ENCODE measurements at regions not wholly inside any gene's neighbourhood (a gene's known extent, or its start where the extent isn't known, plus 50 kb on each side); places are given as distances from the start of the nearest gene placed in this dataset.
A peak's percentile ranks its signal among the peaks of the same experiment; 100 is the strongest.

DNA sequence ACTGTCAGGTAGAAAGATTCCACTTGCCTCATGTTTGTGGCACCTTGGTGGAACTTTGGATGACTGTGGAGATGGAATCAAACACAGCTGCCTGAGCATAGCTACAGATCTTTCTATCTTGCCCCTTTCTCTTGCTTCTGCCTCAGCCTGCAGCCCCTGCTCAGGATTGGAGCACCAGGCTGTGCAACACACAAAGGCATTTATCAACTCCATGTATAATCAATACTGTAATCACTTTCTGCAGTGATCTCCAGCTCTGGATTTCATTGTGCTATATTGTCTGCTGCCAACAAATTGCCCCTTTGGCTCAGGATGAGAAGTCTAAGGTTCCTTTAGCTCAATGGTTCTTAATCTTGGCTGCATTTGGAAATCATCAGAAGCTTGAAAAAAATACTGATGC, 86.3 kb upstream of the PRPS1 start:
- in situ Hi-C loops (cut with HindIII; ENCODE audit: low pct_unique_long_range_greater_than_20kb, low sequenced_read_pairs) = no loop called here
- no peak for TF ChIP-seq JUND (IDR thresholded peaks at IDR 0.05; ENCODE audit: low read depth)
- DNase-seq (ENCODE audit: low read depth in 1 of 2, low spot score in 1 of 2) = no peak

DNA sequence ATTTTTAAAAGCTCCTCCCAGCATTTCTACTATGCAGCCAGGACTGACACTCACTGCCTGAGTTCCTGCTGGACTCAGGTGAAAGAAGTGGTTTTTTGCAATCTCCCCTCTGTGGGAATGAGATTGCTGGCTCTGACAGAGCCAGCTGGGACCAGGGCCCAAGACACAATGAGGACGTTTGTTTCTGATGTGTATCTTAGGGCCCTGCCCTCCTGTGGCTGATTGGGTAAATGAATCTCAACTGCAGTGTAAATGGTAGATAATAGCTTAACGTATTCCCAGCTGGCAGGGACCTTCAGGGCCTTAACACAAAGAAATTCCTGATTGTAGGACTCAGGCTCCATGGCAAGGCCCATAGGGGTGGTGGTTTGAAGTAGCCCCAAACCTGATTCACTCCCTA, 85.8 kb upstream of the PRPS1 start:
- in situ Hi-C loops (cut with HindIII; ENCODE audit: low pct_unique_long_range_greater_than_20kb, low sequenced_read_pairs) = no loop called here
- DNase-seq (ENCODE audit: low read depth in 1 of 2, low spot score in 1 of 2) = peak in 1 of 2 experiments; percentile 0
- TF ChIP-seq JUND (IDR thresholded peaks at IDR 0.05; ENCODE audit: low read depth) = no peak

DNA sequence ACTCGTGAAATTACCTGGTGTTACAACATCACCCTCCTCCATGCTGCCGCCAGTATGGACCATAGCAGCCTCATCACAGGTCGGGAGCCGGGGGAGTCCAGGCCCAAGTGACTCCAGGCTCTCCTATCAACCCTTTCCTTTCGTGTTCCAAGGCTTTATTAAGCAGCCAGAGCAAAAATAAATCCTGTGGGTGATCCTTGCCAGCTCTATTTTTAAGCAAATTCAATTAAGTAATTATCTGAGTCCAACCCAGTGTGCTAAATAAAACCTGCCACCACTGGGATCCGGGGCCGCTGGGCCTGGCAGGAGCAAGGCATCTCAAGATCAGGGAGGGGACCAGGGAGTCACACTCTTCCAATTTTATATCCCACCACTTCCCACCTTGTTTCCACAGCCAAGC, 80.7 kb upstream of the PRPS1 start:
- no peak for DNase-seq (ENCODE audit: low read depth in 1 of 2, low spot score in 1 of 2)
- TF ChIP-seq JUND (IDR thresholded peaks at IDR 0.05; ENCODE audit: low read depth) = no peak
- in situ Hi-C loops (cut with HindIII; ENCODE audit: low pct_unique_long_range_greater_than_20kb, low sequenced_read_pairs) = no loop called here

DNA sequence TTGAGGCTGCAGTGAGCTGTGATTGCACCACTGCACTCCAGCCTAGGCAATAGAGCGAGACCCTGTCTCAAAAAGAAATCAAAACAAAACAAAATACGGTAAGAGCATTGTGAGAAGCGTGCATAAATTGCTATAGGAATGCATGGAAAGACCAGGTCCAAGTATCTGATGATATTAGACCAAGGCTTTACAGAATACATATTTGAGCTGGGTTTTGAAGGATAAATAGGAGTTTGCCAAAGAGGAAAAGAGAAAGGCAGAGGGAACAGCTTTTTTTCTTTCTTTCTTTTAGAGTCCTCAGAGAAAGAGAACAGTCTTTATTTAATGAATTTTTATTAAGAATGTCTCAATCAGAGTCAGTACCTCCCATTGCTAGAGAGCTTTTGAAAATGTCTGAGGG, 79.5 kb upstream of the PRPS1 start:
- TF ChIP-seq JUND (IDR thresholded peaks at IDR 0.05; ENCODE audit: low read depth) = no peak
- in situ Hi-C loops (cut with HindIII; ENCODE audit: low pct_unique_long_range_greater_than_20kb, low sequenced_read_pairs) = no loop called here
- no peak for DNase-seq (ENCODE audit: low read depth in 1 of 2, low spot score in 1 of 2)

DNA sequence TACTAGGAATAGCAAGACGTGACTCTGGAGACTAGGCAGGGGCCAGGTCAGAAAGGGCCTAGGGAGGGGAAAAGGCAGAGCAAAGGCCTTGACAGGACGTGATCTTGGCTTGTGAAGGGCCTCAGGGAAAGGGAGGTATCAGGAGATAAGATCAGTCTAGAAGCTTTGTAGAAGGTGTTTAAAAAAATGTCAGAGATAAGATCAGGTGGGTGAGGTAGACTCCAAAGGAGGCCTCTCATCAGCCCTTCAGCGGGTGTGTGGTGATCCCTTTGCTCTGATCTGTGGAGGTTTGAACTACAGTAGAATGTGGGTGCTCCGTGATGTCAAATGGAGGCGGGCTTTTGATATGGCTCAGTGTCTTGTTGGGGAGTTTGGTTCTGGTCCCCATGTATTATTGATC, 78.8 kb upstream of the PRPS1 start:
- TF ChIP-seq JUND (IDR thresholded peaks at IDR 0.05; ENCODE audit: low read depth) = no peak
- in situ Hi-C loops (cut with HindIII; ENCODE audit: low pct_unique_long_range_greater_than_20kb, low sequenced_read_pairs) = no loop called here
- DNase-seq (ENCODE audit: low read depth in 1 of 2, low spot score in 1 of 2) = no peak

DNA sequence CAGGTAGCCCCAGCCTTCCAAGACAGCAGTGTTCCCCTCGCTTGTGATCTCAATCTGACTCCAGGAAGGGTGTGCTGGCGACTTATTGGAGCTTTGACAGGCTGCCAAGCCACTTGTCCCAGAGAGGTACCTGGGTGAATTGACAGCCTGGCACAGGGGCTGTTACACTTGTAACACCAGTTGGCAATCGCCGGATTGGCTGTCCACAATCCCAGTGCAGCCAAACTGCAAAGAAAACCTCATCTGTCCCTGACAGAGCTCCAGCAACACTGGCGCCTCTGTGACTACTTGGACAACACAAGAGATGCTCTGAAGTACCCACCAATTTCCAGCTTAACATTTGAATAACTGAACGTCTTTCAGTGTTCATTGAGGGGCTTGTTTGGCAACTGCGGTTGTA, 76.8 kb upstream of the PRPS1 start:
- no peak for DNase-seq (ENCODE audit: low read depth in 1 of 2, low spot score in 1 of 2)
- in situ Hi-C loops (cut with HindIII; ENCODE audit: low pct_unique_long_range_greater_than_20kb, low sequenced_read_pairs) = no loop called here
- no peak for TF ChIP-seq JUND (IDR thresholded peaks at IDR 0.05; ENCODE audit: low read depth)

DNA sequence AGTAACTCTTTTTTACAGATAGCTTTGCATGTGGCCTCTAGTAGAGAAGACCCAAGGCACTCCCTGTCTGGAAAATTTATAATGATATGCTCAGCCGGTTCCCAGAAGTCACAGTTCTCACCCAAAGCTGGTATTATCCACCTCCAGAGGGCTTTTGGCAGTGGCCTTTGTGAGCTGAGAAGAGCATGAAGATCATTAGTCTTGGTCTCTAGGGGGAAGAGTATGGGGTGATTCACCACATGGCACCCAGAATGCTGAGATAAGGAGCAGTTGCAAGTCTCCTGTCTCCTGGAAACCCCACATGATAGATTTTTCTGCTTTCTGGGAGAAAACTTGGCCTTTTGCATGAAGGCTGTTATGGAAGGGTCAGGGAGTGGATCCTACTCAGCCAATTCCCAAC, 75.4 kb upstream of the PRPS1 start:
- no peak for TF ChIP-seq JUND (IDR thresholded peaks at IDR 0.05; ENCODE audit: low read depth)
- DNase-seq (ENCODE audit: low read depth in 1 of 2, low spot score in 1 of 2) = no peak
- in situ Hi-C loops (cut with HindIII; ENCODE audit: low pct_unique_long_range_greater_than_20kb, low sequenced_read_pairs) = no loop called here

DNA sequence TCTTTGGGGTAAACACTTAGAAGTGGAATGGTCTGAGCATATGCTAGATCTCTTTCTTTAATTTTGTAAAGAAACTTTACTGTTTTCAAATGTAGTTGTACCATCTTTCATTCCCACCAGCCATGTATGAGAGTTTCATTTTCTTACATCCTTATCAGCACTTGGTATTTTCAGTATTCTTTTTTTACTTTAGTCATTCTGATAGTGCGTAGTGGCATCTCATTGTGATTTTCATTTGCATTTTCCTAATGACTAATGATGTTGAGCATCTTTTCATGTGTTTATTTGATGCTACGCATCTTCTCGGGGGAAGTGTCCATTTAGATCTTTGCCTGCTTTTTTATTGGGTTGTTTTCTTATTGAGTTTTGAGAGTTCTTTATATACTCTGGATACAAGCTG, 71.3 kb upstream of the PRPS1 start:
- no peak for TF ChIP-seq JUND (IDR thresholded peaks at IDR 0.05; ENCODE audit: low read depth)
- no peak for DNase-seq (ENCODE audit: low read depth in 1 of 2, low spot score in 1 of 2)
- in situ Hi-C loops (cut with HindIII; ENCODE audit: low pct_unique_long_range_greater_than_20kb, low sequenced_read_pairs) = no loop called here

DNA sequence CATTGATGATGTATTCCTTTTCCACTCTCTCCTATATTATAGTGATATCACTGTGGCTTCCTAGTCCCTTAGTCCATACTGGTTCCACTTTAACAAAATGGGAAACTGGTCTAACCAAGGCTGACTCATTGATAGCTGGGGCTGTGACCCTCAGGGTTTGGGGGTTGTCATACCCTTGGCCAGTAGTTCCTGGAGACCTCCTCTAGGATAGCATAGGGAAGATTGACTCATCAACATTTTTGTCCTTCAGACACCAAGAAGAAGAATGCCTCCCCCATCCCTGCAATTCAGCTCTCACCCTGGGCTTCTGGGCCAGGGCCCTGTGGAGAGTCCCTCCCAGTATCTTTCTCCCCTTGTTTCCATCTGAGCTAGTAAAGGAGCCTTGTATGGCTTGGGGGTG, 68.8 kb upstream of the PRPS1 start:
- DNase-seq (ENCODE audit: low read depth in 1 of 2, low spot score in 1 of 2) = no peak
- in situ Hi-C loops (cut with HindIII; ENCODE audit: low pct_unique_long_range_greater_than_20kb, low sequenced_read_pairs) = no loop called here

DNA sequence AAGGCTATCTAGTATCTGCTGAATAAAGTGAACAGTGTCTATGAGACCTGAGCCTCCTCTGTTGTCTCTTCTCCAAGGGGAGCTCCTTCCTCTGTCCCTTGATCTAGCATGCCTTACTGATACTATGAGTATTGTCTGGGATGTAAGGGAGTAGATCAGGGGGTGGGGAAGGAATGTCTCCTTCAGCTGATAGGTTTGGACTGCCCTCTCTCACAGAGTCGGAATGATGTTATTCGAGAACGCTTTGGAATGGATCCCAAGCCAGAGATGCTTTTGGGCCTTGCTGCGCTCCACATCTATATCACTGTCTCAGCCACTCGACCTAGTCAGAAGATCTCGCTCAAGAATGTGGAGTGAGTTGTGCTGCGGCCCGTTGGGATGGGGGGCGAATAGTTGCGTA, 68.3 kb upstream of the PRPS1 start:
- in situ Hi-C loops (cut with HindIII; ENCODE audit: low pct_unique_long_range_greater_than_20kb, low sequenced_read_pairs) = no loop called here
- no peak for TF ChIP-seq JUND (IDR thresholded peaks at IDR 0.05; ENCODE audit: low read depth)
- DNase-seq (ENCODE audit: low read depth in 1 of 2, low spot score in 1 of 2) = no peak

More for the DNA sequence above, 68.8 kb upstream of the PRPS1 start:
- TF ChIP-seq JUND (IDR thresholded peaks at IDR 0.05; ENCODE audit: low read depth) = no peak

DNA sequence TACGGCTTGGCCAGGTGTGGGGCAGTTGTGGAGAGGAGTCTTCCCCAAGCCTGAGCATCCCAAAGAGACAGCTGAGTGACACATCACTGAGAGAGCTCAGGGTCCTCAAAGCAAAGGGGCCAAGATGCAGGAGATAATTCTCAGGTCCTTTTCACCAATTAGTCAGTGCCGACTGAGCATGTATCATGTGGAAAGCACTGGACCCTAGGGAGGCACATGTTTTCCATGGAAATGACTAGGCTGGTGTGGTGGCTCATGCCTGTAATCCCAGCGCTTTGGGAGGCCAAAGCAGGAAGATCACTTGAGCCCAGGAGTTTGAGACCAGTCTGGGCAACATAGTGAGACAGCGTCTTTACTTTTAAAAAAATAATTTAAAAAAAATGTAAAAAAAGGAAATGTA, 67.3 kb upstream of the PRPS1 start:
- TF ChIP-seq JUND (IDR thresholded peaks at IDR 0.05; ENCODE audit: low read depth) = no peak
- DNase-seq (ENCODE audit: low read depth in 1 of 2, low spot score in 1 of 2) = no peak
- in situ Hi-C loops (cut with HindIII; ENCODE audit: low pct_unique_long_range_greater_than_20kb, low sequenced_read_pairs) = no loop called here

DNA sequence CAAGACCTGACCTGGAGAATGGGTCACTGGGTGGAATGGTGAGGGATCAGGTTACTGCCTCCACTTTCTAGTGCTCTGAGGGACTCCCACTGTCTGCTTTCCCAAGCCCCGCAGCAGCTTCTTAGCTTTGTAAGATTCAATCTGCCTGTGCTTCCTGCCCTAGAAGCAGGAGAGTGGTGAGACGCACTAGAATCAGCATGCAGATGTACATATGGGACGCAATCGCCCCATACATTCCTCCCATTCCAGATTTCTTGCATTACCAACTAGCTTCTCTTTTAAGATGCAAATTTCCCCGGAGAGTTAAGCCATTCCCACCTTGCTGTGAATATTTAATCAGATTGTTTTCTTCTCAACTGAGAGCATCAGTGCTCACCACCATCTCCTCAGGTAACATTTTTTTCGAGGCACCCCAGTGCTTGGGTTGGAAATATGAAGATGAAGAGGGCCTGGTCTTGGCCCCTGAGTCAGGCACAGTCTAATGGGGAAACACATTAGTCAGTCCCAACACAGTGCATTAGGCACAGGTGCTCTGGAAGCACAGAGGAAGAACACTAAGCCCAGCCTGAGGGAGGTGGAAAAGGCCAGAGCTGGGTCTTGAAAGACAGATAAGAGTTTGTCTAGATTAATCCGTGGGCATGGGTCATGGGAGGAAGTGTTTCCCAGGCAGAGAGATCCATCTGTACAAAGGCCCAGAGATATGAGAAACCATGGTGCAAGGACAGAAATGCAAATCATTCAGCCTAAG, 66.7 kb upstream of the PRPS1 start:
- no peak for DNase-seq (ENCODE audit: low read depth in 1 of 2, low spot score in 1 of 2)
- no peak for TF ChIP-seq JUND (IDR thresholded peaks at IDR 0.05; ENCODE audit: low read depth)
- in situ Hi-C loops (cut with HindIII; ENCODE audit: low pct_unique_long_range_greater_than_20kb, low sequenced_read_pairs) = no loop called here

DNA sequence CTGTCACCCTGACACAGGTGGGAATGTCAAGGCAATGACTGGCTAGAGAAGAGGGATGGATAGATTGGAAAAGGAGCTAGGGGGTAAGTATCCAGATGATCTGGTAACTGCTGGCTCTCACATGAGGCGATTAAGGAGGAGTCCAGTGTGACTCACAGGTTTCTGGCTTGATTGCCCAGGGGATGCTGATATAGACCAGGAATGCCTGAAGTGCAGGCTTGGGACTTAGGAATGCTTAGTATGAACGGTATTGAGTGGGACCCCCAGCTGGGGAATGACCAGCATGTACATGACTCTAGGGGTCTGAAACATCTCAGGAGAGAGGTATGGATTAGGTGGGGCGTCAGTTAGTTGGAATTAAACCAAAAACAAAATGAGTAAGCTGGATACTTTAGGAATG, 65.8 kb upstream of the PRPS1 start:
- no peak for TF ChIP-seq JUND (IDR thresholded peaks at IDR 0.05; ENCODE audit: low read depth)
- DNase-seq (ENCODE audit: low read depth in 1 of 2, low spot score in 1 of 2) = no peak
- in situ Hi-C loops (cut with HindIII; ENCODE audit: low pct_unique_long_range_greater_than_20kb, low sequenced_read_pairs) = no loop called here

DNA sequence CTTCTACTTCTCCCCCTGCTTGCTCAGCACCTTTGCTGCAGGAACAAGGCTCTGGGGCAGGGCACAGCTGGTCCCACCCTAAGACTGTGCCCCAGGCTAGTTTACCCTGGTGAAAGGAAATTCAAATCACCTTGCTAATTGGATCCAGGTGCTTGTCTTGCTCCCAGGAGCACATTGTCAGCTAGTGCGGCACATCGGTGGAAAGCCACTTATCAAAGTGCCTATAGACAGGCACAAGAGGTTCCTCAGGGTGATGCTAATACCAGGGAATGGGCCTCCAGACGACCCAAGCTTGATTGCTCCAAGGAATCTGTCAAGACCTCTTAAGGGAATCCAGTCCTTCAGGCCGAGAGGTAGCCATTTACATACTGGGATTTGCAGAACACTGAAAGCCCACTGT, 64.5 kb upstream of the PRPS1 start:
- no peak for TF ChIP-seq JUND (IDR thresholded peaks at IDR 0.05; ENCODE audit: low read depth)
- in situ Hi-C loops (cut with HindIII; ENCODE audit: low pct_unique_long_range_greater_than_20kb, low sequenced_read_pairs) = no loop called here

More for the DNA sequence above, 64.5 kb upstream of the PRPS1 start:
- DNase-seq (ENCODE audit: low read depth in 1 of 2, low spot score in 1 of 2) = no peak
